HG03432 (cell line): ENCODE measurements at regions not wholly inside any gene's neighbourhood (a gene's known extent, or its start where the extent isn't known, plus 50 kb on each side); places are given as distances from the start of the nearest gene placed in this dataset.

ENCODE experiments used
- ATAC-seq: cut with Tn5 transposase; IDR thresholded peaks from one replicate; pipeline ENCODE4 v1.9.1; 2021; ENCODE audit warnings: mild to moderate bottlenecking, moderate library complexity; ENCODE audit not compliant: unreplicated experiment

GRCh38 chr22:44615602-44616180 is 86.3 kb upstream of the PRR5 start:
- no peak for ATAC-seq

- ATAC-seq = no peak
Measured at GRCh38 chr22:44615146-44615545, 86.9 kb upstream of the PRR5 start.

GRCh38 chr22:44613196-44613595 is 88.8 kb upstream of the PRR5 start:
- no peak for ATAC-seq

GRCh38 chr22:44611880-44612496 is 90.0 kb upstream of the PRR5 start:
- no peak for ATAC-seq

- no peak for ATAC-seq
Measured at GRCh38 chr22:44610071-44610470, 91.9 kb upstream of the PRR5 start.

GRCh38 chr22:44609400-44609988 is 92.5 kb upstream of the PRR5 start:
- no peak for ATAC-seq

- no peak for ATAC-seq
Measured at GRCh38 chr22:44608597-44609399, 93.2 kb upstream of the PRR5 start.

- no peak for ATAC-seq
Measured at GRCh38 chr22:44606126-44606525, 95.9 kb upstream of the PRR5 start.

- ATAC-seq = no peak
Measured at GRCh38 chr22:44605486-44605885, 96.5 kb upstream of the PRR5 start.

GRCh38 chr22:44604991-44605390 is 97.0 kb upstream of the PRR5 start:
- no peak for ATAC-seq

- no peak for ATAC-seq
Measured at GRCh38 chr22:44604455-44604854, 97.5 kb upstream of the PRR5 start.

- no peak for ATAC-seq
Measured at GRCh38 chr22:44603767-44604166, 98.2 kb upstream of the PRR5 start.

GRCh38 chr22:44601725-44602124 is 100.3 kb upstream of the PRR5 start:
- ATAC-seq = no peak

- no peak for ATAC-seq
Measured at GRCh38 chr22:44601189-44601588, 100.8 kb upstream of the PRR5 start.

- ATAC-seq = no peak
Measured at GRCh38 chr22:44600207-44600785, 101.7 kb upstream of the PRR5 start.

GRCh38 chr22:44599500-44600140 is 101.6 kb upstream of the RTL6 start:
- ATAC-seq = no peak

GRCh38 chr22:44599084-44599483 is 101.1 kb upstream of the RTL6 start:
- ATAC-seq = no peak

- ATAC-seq = no peak
Measured at GRCh38 chr22:44597616-44598015, 99.6 kb upstream of the RTL6 start.

GRCh38 chr22:44596396-44597125 is 98.5 kb upstream of the RTL6 start:
- no peak for ATAC-seq

- no peak for ATAC-seq
Measured at GRCh38 chr22:44595841-44596341, 97.9 kb upstream of the RTL6 start.
